Ascending aorta (tissue), 2 donors: ENCODE measurements at regions not wholly inside any gene's neighbourhood (a gene's known extent, or its start where the extent isn't known, plus 50 kb on each side); places are given as distances from the start of the nearest gene placed in this dataset.

Experiments used
- DNase-seq, 2 donors: peaks; one replicate each; pipeline ENCODE4 v3.0.0-alpha.2; 2019; ENCODE audit warnings: low spot score in 2 of 2
- H3K27ac ChIP-seq, 2 donors: fragments of 200-600 bp; sonication (generic); one replicate each; pipeline ENCODE4 v1.5.1; 2016 to 2017; ENCODE audit warnings: mild to moderate bottlenecking in 1 of 2
- H3K27me3 ChIP-seq: fragments of 200-600 bp; sonication (generic); one replicate; pipeline ENCODE4 v1.5.1; 2017
- H3K36me3 ChIP-seq, 2 donors: fragments of 200-600 bp; sonication (generic); one replicate each; pipeline ENCODE4 v1.5.1; 2016
- H3K4me1 ChIP-seq, 2 donors: fragments of 200-600 bp; sonication (generic); one replicate each; pipeline ENCODE4 v1.5.1; 2016 to 2017; ENCODE audit warnings: mild to moderate bottlenecking in 1 of 2
- H3K4me3 ChIP-seq, 2 donors: fragments of 200-600 bp; sonication (generic); one replicate each; pipeline ENCODE4 v1.5.1; 2016 to 2017; ENCODE audit warnings: mild to moderate bottlenecking in 1 of 2
- H3K9me3 ChIP-seq, 2 donors: fragments of 200-600 bp; sonication (generic); one replicate each; pipeline ENCODE4 v1.5.1; 2016
- CTCF ChIP-seq, 3 experiments: fragments of 200-600 bp in 2 of 3; fragments of 450-650 bp in 1 of 3; sonication (generic) in 2 of 3; IDR thresholded peaks; one replicate each; pipeline ENCODE4 v1.5.1; 2016 to 2019; ENCODE audit warnings: antibody characterized with exemption in 3 of 3, mild to moderate bottlenecking in 1 of 3, moderate library complexity in 1 of 3
- intact Hi-C: fragments of 100-400 bp; cut with DNase I; formaldehyde crosslinking; loops from one replicate; pipeline ENCODE4 v1.15.1; 2023

- no peaks in the 10 kb centered on the region for H3K4me1 ChIP-seq
- no peaks in the 10 kb centered on the region for H3K36me3 ChIP-seq
- H3K27me3 ChIP-seq: no peaks in the 10 kb centered on the region
- H3K9me3 ChIP-seq: no peaks in the 10 kb centered on the region
- DNase-seq: no peak
- no peak for TF ChIP-seq CTCF (IDR thresholded peaks at IDR 0.05)
- H3K27ac ChIP-seq: no peak overlapping the region
- intact Hi-C loops: no loop called here
- no peak overlapping the region for H3K4me3 ChIP-seq
These were observed 57.4 kb upstream of the STXBP5L start for GRCh38 chr3:120850381-120851295.

- H3K4me1 ChIP-seq: no peaks in the 10 kb centered on the region
- H3K27ac ChIP-seq: no peak overlapping the region
- H3K4me3 ChIP-seq: no peak overlapping the region
- H3K36me3 ChIP-seq: no peaks in the 10 kb centered on the region
- intact Hi-C loops: no loop called here
- H3K9me3 ChIP-seq: no peaks in the 10 kb centered on the region
- DNase-seq: no peak
- H3K27me3 ChIP-seq: no peaks in the 10 kb centered on the region
- no peak for TF ChIP-seq CTCF (IDR thresholded peaks at IDR 0.05)
These were observed 55.6 kb upstream of the STXBP5L start for GRCh38 chr3:120852412-120852811.

GRCh38 chr3:120853416-120853815, 54.6 kb upstream of the STXBP5L start:
- no peak overlapping the region for H3K27ac ChIP-seq
- no peaks in the 10 kb centered on the region for H3K36me3 ChIP-seq
- H3K4me3 ChIP-seq: no peak overlapping the region
- no peak for TF ChIP-seq CTCF (IDR thresholded peaks at IDR 0.05)
- H3K4me1 ChIP-seq: no peaks in the 10 kb centered on the region
- H3K27me3 ChIP-seq: no peaks in the 10 kb centered on the region
- DNase-seq: no peak
- intact Hi-C loops: no loop called here
- H3K9me3 ChIP-seq: no peaks in the 10 kb centered on the region

GRCh38 chr3:120854908-120855526, 53.0 kb upstream of the STXBP5L start:
- no peaks in the 10 kb centered on the region for H3K9me3 ChIP-seq
- no peak overlapping the region for H3K4me3 ChIP-seq
- H3K27ac ChIP-seq: peak overlapping the region in 1 of 2 donors; percentile 3
- no peaks in the 10 kb centered on the region for H3K36me3 ChIP-seq
- no peaks in the 10 kb centered on the region for H3K4me1 ChIP-seq
- DNase-seq: no peak
- intact Hi-C loops: no loop called here
- no peaks in the 10 kb centered on the region for H3K27me3 ChIP-seq
- TF ChIP-seq CTCF (IDR thresholded peaks at IDR 0.05): no peak

- Histone ChIP-seq H3K27ac (peak overlapping the region in 1 of 2 donors; percentile 3), H3K36me3 (no peaks in the 10 kb centered on the region), H3K4me1 (no peaks in the 10 kb centered on the region), H3K9me3 (no peaks in the 10 kb centered on the region), H3K4me3 (no peak overlapping the region), H3K27me3 (no peaks in the 10 kb centered on the region)
- TF ChIP-seq CTCF (IDR thresholded peaks at IDR 0.05): no peak
- DNase-seq: peak; percentile 12 to 77
- intact Hi-C loops: no loop called here
These were observed 52.2 kb upstream of the STXBP5L start for GRCh38 chr3:120855665-120856437.
